Fibroblast of villous mesenchyme (primary cell): ENCODE measurements at regions not wholly inside any gene's neighbourhood (a gene's known extent, or its start where the extent isn't known, plus 50 kb on each side); places are given as distances from the start of the nearest gene placed in this dataset.

Source experiments
- DNase-seq: peaks from one replicate; pipeline ENCODE4 v3.0.0-alpha.2; 2010; ENCODE audit warnings: low read depth
- H3K4me3 ChIP-seq: 2 replicates; pipeline ENCODE4 v1.5.1; 2011; ENCODE audit warnings: low read depth, mild to moderate bottlenecking, low read length
- CTCF ChIP-seq: IDR thresholded peaks from 2 replicates; pipeline ENCODE4 v1.5.1; 2012; ENCODE audit warnings: low read depth, mild to moderate bottlenecking, low read length; ENCODE audit not compliant: insufficient read depth

GRCh38 chr1:188903241-188903640, 1574.4 kb downstream of the BRINP3 start:
- no peak for TF ChIP-seq CTCF
- no peak for DNase-seq
- no peak overlapping the region for H3K4me3 ChIP-seq

DNA sequence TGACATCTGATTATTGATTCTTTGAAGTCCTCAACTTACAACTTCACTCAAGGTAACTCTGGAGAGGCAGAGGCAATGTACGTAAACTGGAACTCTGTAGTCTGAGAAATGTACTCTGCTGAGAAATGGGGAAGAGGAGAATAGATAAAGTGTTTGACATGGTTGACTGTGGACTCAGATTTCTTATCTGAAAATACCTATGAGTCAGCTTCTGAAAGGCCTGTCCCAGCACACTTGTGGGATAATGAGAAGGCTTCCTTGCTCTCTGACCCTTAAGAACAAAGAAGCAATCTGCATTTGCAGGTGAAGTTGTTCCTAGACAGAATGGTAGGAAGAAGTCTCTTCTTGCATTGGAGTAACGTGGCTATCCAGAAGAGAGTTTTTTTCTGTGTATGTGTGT, 1573.5 kb downstream of the BRINP3 start:
- DNase-seq: no peak
- no peak for TF ChIP-seq CTCF
- H3K4me3 ChIP-seq: no peak overlapping the region

- no peak for DNase-seq
- TF ChIP-seq CTCF: no peak
- H3K4me3 ChIP-seq: no peak overlapping the region
These were observed 1570.6 kb downstream of the BRINP3 start for GRCh38 chr1:188906921-188907641.

DNA sequence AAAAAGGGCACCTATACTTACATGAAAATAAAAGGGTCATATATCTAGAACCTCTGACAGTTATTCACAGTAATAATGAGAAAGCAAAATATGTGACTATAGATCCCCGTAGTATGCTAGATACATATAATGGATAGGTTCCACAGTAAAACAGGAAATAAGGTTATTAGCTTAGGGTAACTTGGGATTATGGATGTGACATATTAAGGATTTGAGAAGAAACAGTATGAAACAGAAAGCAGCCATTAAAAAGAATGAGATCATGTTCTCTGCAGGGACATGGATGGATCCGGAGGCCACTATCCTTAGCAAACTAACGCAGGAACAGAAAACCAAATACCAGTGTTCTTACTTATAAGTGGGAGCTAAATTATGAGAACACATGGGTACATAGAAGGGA, 1547.3 kb downstream of the BRINP3 start:
- no peak overlapping the region for H3K4me3 ChIP-seq
- no peak for TF ChIP-seq CTCF
- no peak for DNase-seq

- no peak overlapping the region for H3K4me3 ChIP-seq
- no peak for DNase-seq
- TF ChIP-seq CTCF: no peak
These were observed 1546.2 kb downstream of the BRINP3 start for GRCh38 chr1:188931506-188931905.

DNA sequence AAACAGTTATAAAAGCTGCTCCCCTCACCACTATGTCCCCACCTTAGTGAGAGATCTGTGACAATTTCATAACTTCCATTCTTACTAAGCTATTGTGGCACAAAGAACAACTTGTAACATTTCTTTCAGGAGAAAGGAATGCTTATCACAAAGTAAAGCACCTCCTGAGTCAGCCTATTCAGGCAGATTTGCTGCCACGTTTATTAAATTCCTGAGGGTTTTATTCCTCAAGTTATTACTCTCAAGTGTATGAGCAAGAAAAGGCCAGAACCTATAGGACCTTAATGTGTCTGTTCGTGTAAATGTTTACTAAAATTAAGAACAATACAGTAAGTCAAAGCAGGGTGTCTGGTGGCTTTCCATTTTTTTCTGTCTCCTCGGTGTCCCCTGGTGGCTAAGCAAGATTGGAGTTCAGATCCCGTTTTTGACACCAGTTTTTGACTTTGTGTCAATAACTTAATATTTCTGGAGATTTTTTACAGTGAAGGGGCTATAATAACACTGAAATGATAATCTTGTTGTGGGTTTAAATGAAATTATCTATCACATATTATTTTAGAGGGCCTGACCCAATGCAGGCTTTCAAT, 1539.6 kb downstream of the BRINP3 start:
- no peak overlapping the region for H3K4me3 ChIP-seq
- TF ChIP-seq CTCF: no peak
- DNase-seq: no peak
